H1 (cell line): ENCODE measurements at regions not wholly inside any gene's neighbourhood (a gene's known extent, or its start where the extent isn't known, plus 50 kb on each side); places are given as distances from the start of the nearest gene placed in this dataset.

Experiments
- BACH1 ChIP-seq: IDR thresholded peaks from 2 replicates; pipeline ENCODE4 v1.6.1; 2012; ENCODE audit warnings: low read length, improper control_type of control experiment
- BCL11A ChIP-seq, 2 experiments: IDR thresholded peaks; one replicate each; pipeline ENCODE4 v1.6.1; 2011; ENCODE audit warnings: low read depth in 2 of 2, low read length in 2 of 2, mild to moderate bottlenecking in 2 of 2
- CTCF ChIP-seq, 3 experiments: IDR thresholded peaks; 1 replicate in 2 of 3; 2 replicates in 1 of 3; pipeline versions ENCODE4 v1.5.1 to v1.6.1; 2011; ENCODE audit warnings: low read length in 3 of 3, mild to moderate bottlenecking in 3 of 3, inconsistent platforms in 2 of 3, low read depth in 1 of 3, moderate library complexity in 1 of 3; ENCODE audit not compliant: insufficient read depth in 1 of 3; ENCODE audit errors: control extremely low read depth in 1 of 3
- E2F6 ChIP-seq: IDR thresholded peaks from 2 replicates; pipeline ENCODE4 v1.6.1; 2012; ENCODE audit warnings: inconsistent platforms
- EGR1 ChIP-seq: IDR thresholded peaks from 2 replicates; pipeline ENCODE4 v1.6.1; 2011; ENCODE audit warnings: low read depth, low read length, borderline replicate concordance
- EP300 ChIP-seq, 2 experiments: IDR thresholded peaks; 1 replicate in 1 of 2; 2 replicates in 1 of 2; pipeline ENCODE4 v1.6.1; 2011 to 2012; ENCODE audit warnings: low read depth in 2 of 2, low read length in 2 of 2, mild to moderate bottlenecking in 2 of 2, borderline replicate concordance in 1 of 2, inconsistent platforms in 1 of 2, moderate library complexity in 1 of 2

- TF ChIP-seq CTCF (IDR thresholded peaks at IDR 0.05; ENCODE audit: control extremely low read depth in 1 of 3, insufficient read depth in 1 of 3, low read depth in 1 of 3, low read length in 3 of 3) (no peak), EGR1 (no peak), BCL11A (IDR thresholded peaks at IDR 0.05; ENCODE audit: low read depth in 2 of 2, low read length in 2 of 2) (no peak), BACH1 (no peak), E2F6 (no peak), EP300 (IDR thresholded peaks at IDR 0.05; ENCODE audit: borderline replicate concordance in 1 of 2, low read depth in 2 of 2, low read length in 2 of 2) (no peak)
Measured at GRCh38 chr10:124288928-124289850, 129.5 kb downstream of the OAT start (continued).
